ENCODE measurements at regions not wholly inside any gene's neighbourhood (a gene's known extent, or its start where the extent isn't known, plus 50 kb on each side); places are given as distances from the start of the nearest gene placed in this dataset.

DNA sequence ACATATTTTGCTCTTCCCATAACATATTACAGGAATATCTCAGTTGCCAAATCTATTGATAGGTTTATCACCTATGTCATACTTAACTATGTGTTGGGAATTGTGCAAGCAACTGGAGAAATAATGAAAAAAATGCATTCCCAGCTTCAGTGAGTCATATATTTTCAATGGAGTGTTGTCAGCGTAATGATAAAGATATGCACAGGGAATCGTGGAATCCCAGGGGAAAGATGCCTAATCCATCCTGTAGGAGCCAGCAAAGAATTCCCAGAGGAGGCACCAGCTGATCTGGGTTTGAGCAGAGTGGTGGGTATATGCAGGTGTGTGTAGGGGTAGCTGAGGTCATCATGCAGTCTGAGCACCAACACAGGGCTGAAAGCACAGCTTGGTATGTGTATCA lies 213.3 kb upstream of the DAB1 start:
- Histone ChIP-seq H3K4me1 (ENCODE audit: control insufficient read depth in 5 of 5, insufficient read depth in 5 of 5, low read length in 5 of 5) (no peaks in the 10 kb centered on the region), H3K9me3 (ENCODE audit: control insufficient read depth in 5 of 5, low read length in 5 of 5) (no peaks in the 10 kb centered on the region), H3K27me3 (ENCODE audit: control insufficient read depth in 5 of 5, insufficient read depth in 4 of 5, low read length in 5 of 5) (no peaks in the 10 kb centered on the region), H3K9ac (ENCODE audit: low read length in 5 of 5) (no peak overlapping the region), H3K4me3 (ENCODE audit: low read depth in 1 of 5, low read length in 5 of 5) (no peak overlapping the region), H3K36me3 (ENCODE audit: control insufficient read depth in 5 of 5, insufficient read depth in 5 of 5, low read length in 5 of 5) (no peaks in the 10 kb centered on the region), H3K27ac (ENCODE audit: low read depth, low read length) (no peak overlapping the region)

DNA sequence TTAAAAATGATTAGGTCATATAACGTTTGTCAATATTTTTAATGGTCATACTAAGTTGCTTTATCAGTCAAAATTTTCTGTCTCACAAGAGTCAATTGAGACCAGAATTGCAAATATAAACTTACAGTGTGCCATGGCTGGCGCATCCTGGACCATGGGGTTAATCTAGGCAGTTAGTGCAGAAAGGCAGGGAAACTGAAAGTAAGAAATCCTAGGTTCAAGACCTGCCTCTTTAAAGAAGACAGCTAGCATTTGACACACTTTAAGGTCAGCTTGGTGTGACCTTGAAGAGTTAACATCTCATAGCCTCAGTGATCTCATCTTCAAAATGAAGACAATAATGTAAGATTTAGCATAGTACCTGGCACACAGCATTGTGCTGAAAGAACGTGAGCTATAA lies 210.0 kb upstream of the DAB1 start:
- H3K9ac ChIP-seq (ENCODE audit: low read length in 5 of 5) = no peak overlapping the region
- H3K27ac ChIP-seq (ENCODE audit: low read depth, low read length) = no peak overlapping the region
- H3K4me3 ChIP-seq (ENCODE audit: low read depth in 1 of 5, low read length in 5 of 5) = no peak overlapping the region
- H3K9me3 ChIP-seq (ENCODE audit: control insufficient read depth in 5 of 5, low read length in 5 of 5) = no peaks in the 10 kb centered on the region
- H3K4me1 ChIP-seq (ENCODE audit: control insufficient read depth in 5 of 5, insufficient read depth in 5 of 5, low read length in 5 of 5) = no peaks in the 10 kb centered on the region
- H3K36me3 ChIP-seq (ENCODE audit: control insufficient read depth in 5 of 5, insufficient read depth in 5 of 5, low read length in 5 of 5) = no peaks in the 10 kb centered on the region
- H3K27me3 ChIP-seq (ENCODE audit: control insufficient read depth in 5 of 5, insufficient read depth in 4 of 5, low read length in 5 of 5) = no peaks in the 10 kb centered on the region

GRCh38 chr1:57633056-57633455 lies 209.2 kb upstream of the DAB1 start:
- Histone ChIP-seq H3K4me3 (ENCODE audit: low read depth in 1 of 5, low read length in 5 of 5) (no peak overlapping the region), H3K36me3 (ENCODE audit: control insufficient read depth in 5 of 5, insufficient read depth in 5 of 5, low read length in 5 of 5) (no peaks in the 10 kb centered on the region), H3K9me3 (ENCODE audit: control insufficient read depth in 5 of 5, low read length in 5 of 5) (no peaks in the 10 kb centered on the region), H3K9ac (ENCODE audit: low read length in 5 of 5) (no peak overlapping the region), H3K4me1 (ENCODE audit: control insufficient read depth in 5 of 5, insufficient read depth in 5 of 5, low read length in 5 of 5) (no peaks in the 10 kb centered on the region), H3K27me3 (ENCODE audit: control insufficient read depth in 5 of 5, insufficient read depth in 4 of 5, low read length in 5 of 5) (no peaks in the 10 kb centered on the region), H3K27ac (ENCODE audit: low read depth, low read length) (no peak overlapping the region)

GRCh38 chr1:57632401-57632800 lies 208.5 kb upstream of the DAB1 start:
- no peaks in the 10 kb centered on the region for H3K36me3 ChIP-seq (ENCODE audit: control insufficient read depth in 5 of 5, insufficient read depth in 5 of 5, low read length in 5 of 5)
- H3K27ac ChIP-seq (ENCODE audit: low read depth, low read length) = no peak overlapping the region
- no peaks in the 10 kb centered on the region for H3K4me1 ChIP-seq (ENCODE audit: control insufficient read depth in 5 of 5, insufficient read depth in 5 of 5, low read length in 5 of 5)
- H3K9ac ChIP-seq (ENCODE audit: low read length in 5 of 5) = no peak overlapping the region
- no peaks in the 10 kb centered on the region for H3K27me3 ChIP-seq (ENCODE audit: control insufficient read depth in 5 of 5, insufficient read depth in 4 of 5, low read length in 5 of 5)
- no peaks in the 10 kb centered on the region for H3K9me3 ChIP-seq (ENCODE audit: control insufficient read depth in 5 of 5, low read length in 5 of 5)
- H3K4me3 ChIP-seq (ENCODE audit: low read depth in 1 of 5, low read length in 5 of 5) = no peak overlapping the region

DNA sequence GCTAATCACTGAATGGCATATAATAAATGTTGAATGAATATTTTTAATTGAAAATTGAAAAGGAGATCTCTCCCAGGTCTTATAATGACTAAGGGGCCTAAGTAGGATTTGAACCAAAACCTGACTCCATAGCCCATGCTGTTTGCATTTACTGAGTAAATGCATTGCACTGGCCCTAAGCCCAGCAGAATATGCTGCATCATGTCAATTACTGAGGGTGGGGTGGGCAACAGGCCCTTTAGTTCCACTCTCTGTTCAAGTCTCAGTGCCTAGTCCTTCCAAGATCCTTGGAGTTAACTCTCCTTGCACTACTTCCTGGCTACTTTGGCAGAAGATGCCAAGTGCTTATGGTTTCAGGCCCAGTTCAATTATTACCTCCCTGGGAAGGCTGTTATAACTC lies 203.8 kb upstream of the DAB1 start:
- no peak overlapping the region for H3K9ac ChIP-seq (ENCODE audit: low read length in 5 of 5)
- H3K4me3 ChIP-seq (ENCODE audit: low read depth in 1 of 5, low read length in 5 of 5) = no peak overlapping the region
- H3K27me3 ChIP-seq (ENCODE audit: control insufficient read depth in 5 of 5, insufficient read depth in 4 of 5, low read length in 5 of 5) = no peaks in the 10 kb centered on the region
- peaks cover 0 to 4% (median 0%) of the 10 kb centered on the region in 5 donors for H3K4me1 ChIP-seq (ENCODE audit: control insufficient read depth in 5 of 5, insufficient read depth in 5 of 5, low read length in 5 of 5)
- H3K9me3 ChIP-seq (ENCODE audit: control insufficient read depth in 5 of 5, low read length in 5 of 5) = no peaks in the 10 kb centered on the region
- no peak overlapping the region for H3K27ac ChIP-seq (ENCODE audit: low read depth, low read length)
- H3K36me3 ChIP-seq (ENCODE audit: control insufficient read depth in 5 of 5, insufficient read depth in 5 of 5, low read length in 5 of 5) = no peaks in the 10 kb centered on the region

DNA sequence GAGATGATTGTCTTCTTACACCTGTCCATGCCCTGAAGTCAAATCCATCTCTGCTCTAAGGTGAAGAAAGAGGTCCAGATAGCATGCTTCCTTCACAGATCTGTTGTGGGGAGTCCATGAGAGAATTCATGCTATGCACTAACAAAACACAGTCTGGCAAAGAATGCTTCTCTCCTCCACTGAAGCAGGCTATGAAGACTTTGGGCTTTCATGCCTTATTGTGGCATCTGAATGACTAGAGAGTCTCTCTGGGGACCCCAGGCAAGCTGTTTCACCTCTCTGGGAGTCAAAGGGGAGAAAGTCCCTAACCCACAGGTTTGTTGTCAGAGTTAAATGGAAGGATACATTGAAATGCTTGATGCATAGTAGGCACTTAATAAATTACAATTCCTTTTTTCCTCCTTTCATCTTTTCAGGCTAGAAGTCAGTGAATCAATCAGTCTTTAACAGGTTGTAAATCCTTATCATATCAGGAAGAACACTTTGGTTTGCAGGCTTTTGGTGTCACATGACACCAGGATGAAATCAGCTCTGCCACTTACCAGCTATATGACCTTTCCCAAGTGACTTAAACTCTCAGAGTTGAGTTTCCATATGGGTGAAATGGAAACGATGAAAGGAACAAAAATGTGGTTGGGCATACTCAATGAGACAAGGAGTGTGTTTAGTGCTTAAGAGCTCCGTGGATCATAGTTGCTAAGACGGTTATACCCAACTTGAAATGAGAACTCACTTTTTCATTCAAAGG lies 200.1 kb upstream of the DAB1 start:
- H3K27me3 ChIP-seq (ENCODE audit: control insufficient read depth in 5 of 5, insufficient read depth in 4 of 5, low read length in 5 of 5) = no peaks in the 10 kb centered on the region
- H3K4me1 ChIP-seq (ENCODE audit: control insufficient read depth in 5 of 5, insufficient read depth in 5 of 5, low read length in 5 of 5) = peaks cover 0 to 4% (median 0%) of the 10 kb centered on the region in 5 donors
- H3K4me3 ChIP-seq (ENCODE audit: low read depth in 1 of 5, low read length in 5 of 5) = no peak overlapping the region
- H3K27ac ChIP-seq (ENCODE audit: low read depth, low read length) = no peak overlapping the region
- no peak overlapping the region for H3K9ac ChIP-seq (ENCODE audit: low read length in 5 of 5)
- no peaks in the 10 kb centered on the region for H3K9me3 ChIP-seq (ENCODE audit: control insufficient read depth in 5 of 5, low read length in 5 of 5)
- H3K36me3 ChIP-seq (ENCODE audit: control insufficient read depth in 5 of 5, insufficient read depth in 5 of 5, low read length in 5 of 5) = no peaks in the 10 kb centered on the region

DNA sequence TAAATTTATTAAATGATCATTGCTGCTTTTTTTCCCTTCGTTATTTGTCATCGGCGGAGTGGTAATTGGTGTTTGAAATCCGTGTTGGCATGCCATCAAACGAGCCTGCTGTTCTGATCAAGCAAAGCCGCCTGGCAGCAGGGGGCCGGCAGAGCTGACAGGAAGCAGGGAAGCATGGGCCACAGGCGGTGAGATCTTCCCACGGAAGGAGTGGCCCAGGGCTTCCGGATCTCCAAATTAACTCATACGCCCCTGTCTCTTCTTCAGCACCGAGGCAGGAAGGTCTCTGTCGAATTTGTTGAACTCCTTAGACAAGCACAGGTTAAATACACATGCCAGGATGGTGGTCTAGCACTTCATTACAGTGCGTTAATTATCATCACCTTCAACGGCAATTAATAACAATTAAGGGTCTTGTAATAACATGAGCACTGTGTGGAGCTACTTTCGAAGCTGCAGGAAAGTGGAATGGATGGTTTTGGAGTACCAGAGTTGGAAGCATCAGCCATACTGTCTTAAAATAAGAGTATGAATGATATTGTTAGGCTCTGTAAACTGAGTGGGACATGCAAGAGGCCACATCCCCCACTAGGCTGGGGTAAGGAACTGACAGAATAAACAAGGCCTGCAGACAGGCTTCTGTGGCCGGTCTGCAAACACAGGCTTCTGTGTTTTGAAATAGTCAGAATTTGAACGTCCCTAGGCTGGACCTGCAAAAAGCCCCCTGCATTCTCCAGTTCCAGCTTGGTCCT lies 199.4 kb upstream of the DAB1 start:
- Histone ChIP-seq H3K4me1 (ENCODE audit: control insufficient read depth in 5 of 5, insufficient read depth in 5 of 5, low read length in 5 of 5) (peaks cover 0 to 4% (median 0%) of the 10 kb centered on the region in 5 donors), H3K27ac (ENCODE audit: low read depth, low read length) (no peak overlapping the region), H3K27me3 (ENCODE audit: control insufficient read depth in 5 of 5, insufficient read depth in 4 of 5, low read length in 5 of 5) (no peaks in the 10 kb centered on the region), H3K9me3 (ENCODE audit: control insufficient read depth in 5 of 5, low read length in 5 of 5) (no peaks in the 10 kb centered on the region), H3K9ac (ENCODE audit: low read length in 5 of 5) (no peak overlapping the region), H3K36me3 (ENCODE audit: control insufficient read depth in 5 of 5, insufficient read depth in 5 of 5, low read length in 5 of 5) (no peaks in the 10 kb centered on the region), H3K4me3 (ENCODE audit: low read depth in 1 of 5, low read length in 5 of 5) (no peak overlapping the region)

GRCh38 chr1:57621776-57622175 lies 197.9 kb upstream of the DAB1 start:
- Histone ChIP-seq H3K27me3 (ENCODE audit: control insufficient read depth in 5 of 5, insufficient read depth in 4 of 5, low read length in 5 of 5) (no peaks in the 10 kb centered on the region), H3K27ac (ENCODE audit: low read depth, low read length) (no peak overlapping the region), H3K36me3 (ENCODE audit: control insufficient read depth in 5 of 5, insufficient read depth in 5 of 5, low read length in 5 of 5) (no peaks in the 10 kb centered on the region), H3K9me3 (ENCODE audit: control insufficient read depth in 5 of 5, low read length in 5 of 5) (no peaks in the 10 kb centered on the region), H3K9ac (ENCODE audit: low read length in 5 of 5) (no peak overlapping the region), H3K4me1 (ENCODE audit: control insufficient read depth in 5 of 5, insufficient read depth in 5 of 5, low read length in 5 of 5) (peaks cover 0 to 4% (median 0%) of the 10 kb centered on the region in 5 donors), H3K4me3 (ENCODE audit: low read depth in 1 of 5, low read length in 5 of 5) (no peak overlapping the region)

- Histone ChIP-seq H3K4me1 (ENCODE audit: control insufficient read depth in 5 of 5, insufficient read depth in 5 of 5, low read length in 5 of 5) (peaks cover 0 to 4% (median 3%) of the 10 kb centered on the region in 5 donors), H3K27me3 (ENCODE audit: control insufficient read depth in 5 of 5, insufficient read depth in 4 of 5, low read length in 5 of 5) (no peaks in the 10 kb centered on the region), H3K36me3 (ENCODE audit: control insufficient read depth in 5 of 5, insufficient read depth in 5 of 5, low read length in 5 of 5) (no peaks in the 10 kb centered on the region), H3K9ac (ENCODE audit: low read length in 5 of 5) (no peak overlapping the region), H3K9me3 (ENCODE audit: control insufficient read depth in 5 of 5, low read length in 5 of 5) (no peaks in the 10 kb centered on the region), H3K4me3 (ENCODE audit: low read depth in 1 of 5, low read length in 5 of 5) (no peak overlapping the region), H3K27ac (ENCODE audit: low read depth, low read length) (no peak overlapping the region)
These were observed 196.7 kb upstream of the DAB1 start for GRCh38 chr1:57620605-57621004.

DNA sequence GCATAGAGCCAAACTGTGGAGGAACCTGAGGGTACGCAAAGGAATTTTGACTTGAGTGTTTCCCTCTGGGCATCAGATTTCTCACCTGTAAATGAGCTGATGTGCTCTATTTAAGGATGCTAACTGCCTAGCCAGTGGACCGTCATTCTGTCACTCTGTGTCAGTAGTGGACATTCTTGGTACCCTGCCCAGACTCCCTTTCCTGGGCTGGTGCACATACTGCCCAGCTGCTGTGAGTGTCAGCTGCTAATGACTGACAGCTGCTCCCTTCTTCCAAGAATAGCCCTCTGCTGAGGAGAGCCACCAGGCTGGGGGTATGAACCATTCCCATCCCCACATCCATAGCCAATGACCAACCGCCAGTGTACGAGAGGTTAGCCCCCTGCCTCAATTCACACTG lies 193.1 kb upstream of the DAB1 start:
- Histone ChIP-seq H3K36me3 (ENCODE audit: control insufficient read depth in 5 of 5, insufficient read depth in 5 of 5, low read length in 5 of 5) (no peaks in the 10 kb centered on the region), H3K27ac (ENCODE audit: low read depth, low read length) (no peak overlapping the region), H3K9me3 (ENCODE audit: control insufficient read depth in 5 of 5, low read length in 5 of 5) (no peaks in the 10 kb centered on the region), H3K9ac (ENCODE audit: low read length in 5 of 5) (no peak overlapping the region), H3K4me1 (ENCODE audit: control insufficient read depth in 5 of 5, insufficient read depth in 5 of 5, low read length in 5 of 5) (peaks cover 0 to 3% (median 0%) of the 10 kb centered on the region in 5 donors), H3K4me3 (ENCODE audit: low read depth in 1 of 5, low read length in 5 of 5) (no peak overlapping the region), H3K27me3 (ENCODE audit: control insufficient read depth in 5 of 5, insufficient read depth in 4 of 5, low read length in 5 of 5) (no peaks in the 10 kb centered on the region)

All from subcutaneous abdominal adipose tissue (tissue), 5 donors.